ENCODE measurements at regions not wholly inside any gene's neighbourhood (a gene's known extent, or its start where the extent isn't known, plus 50 kb on each side); places are given as distances from the start of the nearest gene placed in this dataset.

DNA sequence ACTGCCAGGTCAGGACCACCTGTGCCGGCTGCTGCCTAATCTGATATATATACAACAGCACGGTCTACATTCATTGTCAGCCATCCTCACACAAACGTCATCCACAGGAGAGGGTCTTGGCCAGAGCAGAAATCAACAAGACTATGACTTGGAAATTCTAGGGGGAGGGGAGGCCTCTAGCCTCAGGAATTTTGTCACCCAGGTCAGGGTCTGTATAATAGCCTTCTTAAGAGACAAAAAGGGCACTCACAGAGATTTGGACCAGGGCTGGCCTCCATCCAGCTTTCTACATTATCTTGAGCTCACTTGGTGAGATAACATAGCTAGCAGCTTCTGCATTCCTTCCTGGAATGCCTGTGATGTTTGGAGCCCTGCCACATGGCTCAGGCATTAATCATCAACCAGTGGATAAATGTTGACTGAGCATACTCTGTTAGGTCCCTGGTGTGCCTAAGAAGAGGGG is 50.4 kb upstream of the CTIF start:
- peak; percentile 69 for DNase-seq (ENCODE audit: low read depth)
- in situ Hi-C loops (cut with HindIII; ENCODE audit: low pct_unique_long_range_greater_than_20kb, low sequenced_read_pairs): no loop called here

GRCh38 chr18:48486754-48487153 is 52.1 kb upstream of the CTIF start:
- in situ Hi-C loops (cut with HindIII; ENCODE audit: low pct_unique_long_range_greater_than_20kb, low sequenced_read_pairs): no loop called here
- DNase-seq (ENCODE audit: low read depth): peak; percentile 6

DNA sequence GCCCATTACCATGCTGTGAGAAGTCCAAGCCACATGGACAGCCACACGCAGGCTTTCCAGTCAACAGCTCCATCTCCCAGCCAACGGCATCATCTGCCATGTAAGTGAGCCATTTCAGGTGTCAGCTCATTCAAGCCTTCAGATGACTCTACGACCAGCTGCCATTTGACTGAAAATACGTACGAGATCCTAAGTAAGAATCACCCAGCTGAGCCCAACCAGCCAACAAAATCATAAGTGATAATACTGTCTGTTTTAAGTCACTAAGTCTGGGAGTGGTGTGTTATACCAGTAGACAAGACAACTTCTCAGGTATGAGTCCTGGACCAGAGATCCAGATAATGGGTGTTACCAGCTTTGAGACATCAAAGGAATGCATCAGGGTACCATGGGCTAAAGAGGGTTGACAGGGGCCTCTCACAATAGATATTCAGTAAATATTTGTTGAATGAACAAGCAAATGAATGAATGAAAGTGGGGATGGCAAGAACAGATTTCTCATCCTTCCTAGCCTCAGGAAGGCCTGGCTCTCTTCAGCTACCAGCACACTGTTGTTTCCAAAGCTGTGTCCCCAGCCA is 52.9 kb upstream of the CTIF start:
- DNase-seq (ENCODE audit: low read depth): no peak
- in situ Hi-C loops (cut with HindIII; ENCODE audit: low pct_unique_long_range_greater_than_20kb, low sequenced_read_pairs): no loop called here

DNA sequence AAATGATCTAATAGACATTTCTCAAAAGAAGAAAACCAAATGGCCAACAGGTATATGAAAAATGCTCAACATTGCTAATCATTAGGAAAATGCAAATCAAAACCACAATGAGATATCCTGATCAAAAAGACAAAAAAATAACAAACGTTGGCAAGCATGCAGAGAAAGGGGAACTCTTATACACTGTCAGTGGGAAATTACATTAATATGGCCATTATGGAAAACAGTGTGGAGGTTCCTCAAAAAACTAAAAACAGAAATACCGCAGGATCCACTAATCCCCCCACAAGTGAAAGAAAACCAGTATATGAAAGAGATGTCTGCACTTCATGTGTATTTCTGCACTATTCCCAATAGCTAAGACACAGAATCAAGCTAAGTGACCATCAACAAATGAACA is 57.7 kb upstream of the CTIF start:
- in situ Hi-C loops (cut with HindIII; ENCODE audit: low pct_unique_long_range_greater_than_20kb, low sequenced_read_pairs): no loop called here

GRCh38 chr18:48479531-48479930 is 59.3 kb upstream of the CTIF start:
- no peak for DNase-seq (ENCODE audit: low read depth)
- in situ Hi-C loops (cut with HindIII; ENCODE audit: low pct_unique_long_range_greater_than_20kb, low sequenced_read_pairs): no loop called here

More for the DNA sequence above, 57.7 kb upstream of the CTIF start:
- no peak for DNase-seq (ENCODE audit: low read depth)

- DNase-seq (ENCODE audit: low read depth): no peak
- in situ Hi-C loops (cut with HindIII; ENCODE audit: low pct_unique_long_range_greater_than_20kb, low sequenced_read_pairs): no loop called here
Observed at GRCh38 chr18:48477348-48477747, 61.5 kb upstream of the CTIF start.

GRCh38 chr18:48476550-48476917 is 62.3 kb upstream of the CTIF start:
- in situ Hi-C loops (cut with HindIII; ENCODE audit: low pct_unique_long_range_greater_than_20kb, low sequenced_read_pairs): no loop called here
- no peak for DNase-seq (ENCODE audit: low read depth)

DNA sequence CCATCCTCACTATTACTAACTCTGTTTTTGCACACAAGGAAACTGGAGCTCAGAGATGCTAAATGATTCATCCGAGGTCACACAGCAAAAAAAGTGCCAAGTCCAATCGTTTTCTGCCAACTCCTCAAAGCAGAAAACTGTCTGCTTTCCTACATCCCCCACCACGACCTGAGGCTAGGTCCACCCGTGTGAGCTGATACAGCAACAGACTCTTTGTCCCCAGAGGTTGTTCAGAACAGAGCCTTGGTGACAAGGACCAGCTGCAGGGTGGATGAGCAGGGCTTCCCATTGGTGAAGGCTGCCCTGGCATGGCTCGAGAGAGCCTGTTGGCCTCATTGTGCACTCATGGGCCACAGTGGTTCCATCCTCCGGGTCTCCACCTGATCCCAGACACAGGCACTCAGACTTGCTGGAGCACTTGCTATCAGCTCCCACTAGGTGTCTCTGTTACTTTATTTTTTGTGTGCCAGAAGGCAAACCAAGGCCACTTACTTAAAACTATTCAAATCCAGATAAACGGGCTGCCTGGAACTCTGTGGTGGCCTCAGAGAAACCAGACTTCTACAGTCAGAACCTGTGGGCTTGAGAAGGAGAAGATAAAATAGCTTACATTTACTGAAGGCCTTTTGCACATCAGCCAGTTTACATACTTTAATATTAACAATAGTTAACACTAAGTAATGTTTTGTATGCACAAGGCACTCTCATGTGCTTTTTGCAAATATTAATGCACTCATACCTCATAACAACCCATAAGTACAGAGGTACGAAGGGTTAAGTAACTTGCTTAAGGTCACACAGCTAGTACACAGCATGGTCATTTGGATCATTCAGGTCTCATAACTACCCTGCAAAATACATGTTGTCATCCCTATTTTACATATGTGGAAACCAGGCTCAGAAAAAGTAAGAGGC is 62.9 kb upstream of the CTIF start:
- in situ Hi-C loops (cut with HindIII; ENCODE audit: low pct_unique_long_range_greater_than_20kb, low sequenced_read_pairs): no loop called here

DNA sequence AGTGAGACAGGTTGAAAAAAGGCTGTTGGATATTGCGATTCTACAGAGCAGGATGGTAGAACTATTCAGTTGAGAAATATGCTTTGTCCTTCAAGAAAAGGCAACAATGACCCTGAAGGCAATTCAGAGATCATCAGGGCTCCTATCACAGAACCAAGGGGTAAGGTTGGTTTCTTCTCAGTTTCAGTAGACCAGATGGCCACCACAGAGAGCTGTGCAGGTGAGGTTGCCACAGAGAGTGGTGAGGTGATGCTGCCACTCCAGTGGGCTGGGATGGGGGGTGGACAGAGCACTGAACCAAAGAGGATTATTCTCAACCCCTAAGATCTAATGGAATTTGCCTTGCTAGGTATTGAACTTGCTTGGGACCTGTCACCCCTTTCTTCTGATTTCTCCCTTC is 64.6 kb upstream of the ZBTB7C start:
- no peak for DNase-seq (ENCODE audit: low read depth)
- in situ Hi-C loops (cut with HindIII; ENCODE audit: low pct_unique_long_range_greater_than_20kb, low sequenced_read_pairs): no loop called here

More for the DNA sequence above, 62.9 kb upstream of the CTIF start:
- DNase-seq (ENCODE audit: low read depth): peak; percentile 39

GRCh38 chr18:48472610-48473009 is 63.4 kb upstream of the ZBTB7C start:
- no peak for DNase-seq (ENCODE audit: low read depth)
- in situ Hi-C loops (cut with HindIII; ENCODE audit: low pct_unique_long_range_greater_than_20kb, low sequenced_read_pairs): no loop called here

DNA sequence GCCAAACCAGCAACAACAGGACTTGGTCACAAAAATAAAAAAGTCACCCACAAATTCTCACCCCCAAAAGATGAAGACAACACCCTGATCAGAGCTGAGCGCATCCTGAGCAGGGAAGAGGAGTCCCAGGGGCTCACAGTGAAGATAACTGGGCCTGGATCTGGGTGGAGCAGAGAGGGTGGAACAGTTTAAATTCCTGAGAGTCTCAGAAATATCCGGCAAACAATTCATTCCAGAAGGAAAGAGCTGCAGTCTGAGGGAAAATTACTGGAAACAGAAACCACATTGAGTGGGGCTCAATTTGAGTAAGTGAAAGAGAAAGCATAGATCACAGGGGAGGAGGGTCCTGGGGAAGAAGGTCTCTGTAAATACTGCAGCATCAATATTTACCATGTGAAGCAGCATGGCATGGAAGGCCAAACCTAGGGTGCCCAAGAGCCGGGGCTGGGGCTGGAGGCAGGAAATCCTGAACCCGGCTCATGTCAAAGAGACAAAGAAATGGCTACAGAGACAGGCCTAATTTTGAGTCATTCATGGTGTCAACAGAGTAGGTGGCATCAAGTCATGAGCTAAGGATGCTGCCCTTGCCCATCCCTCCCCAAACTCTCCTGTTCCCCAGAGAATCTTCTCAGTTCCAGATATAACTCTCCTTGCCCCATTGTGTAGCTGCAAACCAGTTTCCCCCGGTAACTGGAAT is 61.4 kb upstream of the ZBTB7C start:
- in situ Hi-C loops (cut with HindIII; ENCODE audit: low pct_unique_long_range_greater_than_20kb, low sequenced_read_pairs): no loop called here
- no peak for DNase-seq (ENCODE audit: low read depth)

- DNase-seq (ENCODE audit: low read depth): no peak
- in situ Hi-C loops (cut with HindIII; ENCODE audit: low pct_unique_long_range_greater_than_20kb, low sequenced_read_pairs): no loop called here
Observed at GRCh38 chr18:48468151-48468550, 59.0 kb upstream of the ZBTB7C start.

DNA sequence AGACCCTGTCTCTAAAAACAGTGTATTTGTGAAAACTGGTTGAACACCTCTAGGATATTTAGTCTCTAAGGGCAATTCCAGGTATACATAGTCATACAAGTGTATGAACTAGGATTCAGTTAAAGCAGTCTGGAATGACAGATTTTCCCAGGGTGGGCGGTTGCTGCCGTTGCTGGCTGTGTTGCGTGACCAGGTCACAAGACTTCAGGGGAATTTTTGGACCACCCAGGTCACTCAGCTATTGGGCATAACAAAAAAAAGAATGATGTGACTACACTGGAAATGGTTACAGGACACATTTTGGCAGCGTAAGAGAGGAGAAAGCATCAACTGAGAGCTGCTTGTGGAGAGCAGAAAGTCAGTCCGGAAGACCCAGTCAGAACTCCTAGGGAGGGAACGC is 58.0 kb upstream of the ZBTB7C start:
- no peak for DNase-seq (ENCODE audit: low read depth)
- in situ Hi-C loops (cut with HindIII; ENCODE audit: low pct_unique_long_range_greater_than_20kb, low sequenced_read_pairs): no loop called here

DNA sequence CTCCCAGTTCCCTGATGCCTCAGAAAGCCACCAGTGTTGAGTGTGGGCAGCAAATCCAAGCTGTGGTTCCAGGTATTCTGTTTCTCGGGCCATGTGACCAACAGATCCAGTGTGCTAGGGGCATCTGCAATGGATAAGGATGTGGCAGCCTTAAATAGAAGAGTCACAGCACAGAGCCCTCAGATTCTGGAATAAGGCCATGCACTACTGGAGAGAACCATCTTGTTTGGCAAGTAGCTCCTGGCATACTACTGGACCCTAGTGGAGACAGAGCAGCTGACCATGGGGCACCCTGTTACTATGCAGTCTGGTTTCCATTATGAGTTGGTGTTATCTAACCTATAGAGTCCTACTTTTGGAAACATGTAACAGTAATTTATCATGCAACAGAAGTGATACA is 53.3 kb upstream of the ZBTB7C start:
- in situ Hi-C loops (cut with HindIII; ENCODE audit: low pct_unique_long_range_greater_than_20kb, low sequenced_read_pairs): no loop called here
- no peak for DNase-seq (ENCODE audit: low read depth)

DNA sequence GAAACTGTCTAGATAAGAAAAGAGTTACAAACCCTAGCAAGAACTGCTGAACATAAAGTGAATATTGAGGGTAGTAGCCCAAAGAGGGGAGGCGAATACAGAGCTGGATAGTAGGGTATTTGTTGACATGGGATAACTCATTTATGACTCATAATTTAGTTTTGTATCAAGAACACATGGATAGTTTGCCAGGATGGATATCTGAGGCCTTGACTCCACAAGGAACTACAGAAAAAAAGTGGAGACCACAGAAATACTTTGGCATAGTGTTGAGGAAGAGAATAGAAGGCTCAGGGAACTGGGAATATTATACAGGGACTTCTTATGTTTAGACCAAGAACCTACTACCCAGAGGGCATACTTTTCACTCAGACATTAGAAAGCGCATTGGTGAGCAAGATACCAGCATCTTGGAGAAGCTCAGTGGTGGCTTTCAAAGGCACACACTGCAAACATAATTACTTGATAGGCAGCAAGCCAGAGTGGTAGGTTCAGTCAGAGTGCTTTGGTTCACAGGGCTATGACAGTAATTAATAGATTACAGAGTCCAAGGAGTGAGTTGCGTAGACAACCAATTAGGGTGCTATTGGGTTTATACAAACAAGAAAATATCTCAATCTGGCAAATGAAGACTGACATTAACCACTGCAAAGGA is 51.9 kb upstream of the ZBTB7C start:
- no peak for DNase-seq (ENCODE audit: low read depth)
- in situ Hi-C loops (cut with HindIII; ENCODE audit: low pct_unique_long_range_greater_than_20kb, low sequenced_read_pairs): no loop called here

- DNase-seq (ENCODE audit: low read depth): no peak
- in situ Hi-C loops (cut with HindIII; ENCODE audit: low pct_unique_long_range_greater_than_20kb, low sequenced_read_pairs): no loop called here
Observed at GRCh38 chr18:48459465-48459864, 50.3 kb upstream of the ZBTB7C start.

- no peak for DNase-seq (ENCODE audit: low read depth)
- in situ Hi-C loops (cut with HindIII; ENCODE audit: low pct_unique_long_range_greater_than_20kb, low sequenced_read_pairs): no loop called here
Observed at GRCh38 chr18:48459016-48459415, 49.8 kb upstream of the ZBTB7C start.
